PC-9 (cell line): ENCODE measurements at regions not wholly inside any gene's neighbourhood (a gene's known extent, or its start where the extent isn't known, plus 50 kb on each side); places are given as distances from the start of the nearest gene placed in this dataset.

Source experiments
- EZH2 ChIP-seq: fragments of 200-600 bp; sonication (generic); IDR thresholded peaks from 2 replicates; pipeline ENCODE4 v1.8.0; 2017; ENCODE audit warnings: antibody characterized with exemption, low read depth
- TF ChIP-seq, protein P1 (sequence below): fragments of 200-600 bp; sonication (generic); conservative IDR thresholded peaks from 2 replicates; pipeline ENCODE4 v1.6.1; 2017; ENCODE audit warnings: mixed run types, antibody characterized with exemption, mild to moderate bottlenecking, moderate library complexity

DNA sequence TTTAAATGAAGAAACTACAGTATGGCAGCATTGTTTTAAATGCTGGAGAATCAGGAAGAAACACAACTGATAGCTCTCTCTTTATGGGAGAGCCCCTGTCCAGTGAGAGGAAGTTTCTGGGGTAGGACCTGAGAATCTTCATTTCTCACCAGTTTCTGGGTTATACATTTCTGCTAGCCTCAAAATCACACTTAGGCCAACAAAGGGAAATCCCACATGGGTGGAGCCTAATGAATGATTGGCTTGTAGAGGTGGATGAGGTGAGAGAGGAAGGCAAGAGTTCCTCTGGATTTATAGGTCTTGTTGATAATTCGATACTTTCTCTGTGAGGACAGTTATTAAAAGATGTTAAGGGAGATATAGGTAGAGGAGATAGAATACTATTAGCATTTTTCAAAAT lies 1397.3 kb upstream of the TENM4 start:
- TF ChIP-seq, protein P1, sequence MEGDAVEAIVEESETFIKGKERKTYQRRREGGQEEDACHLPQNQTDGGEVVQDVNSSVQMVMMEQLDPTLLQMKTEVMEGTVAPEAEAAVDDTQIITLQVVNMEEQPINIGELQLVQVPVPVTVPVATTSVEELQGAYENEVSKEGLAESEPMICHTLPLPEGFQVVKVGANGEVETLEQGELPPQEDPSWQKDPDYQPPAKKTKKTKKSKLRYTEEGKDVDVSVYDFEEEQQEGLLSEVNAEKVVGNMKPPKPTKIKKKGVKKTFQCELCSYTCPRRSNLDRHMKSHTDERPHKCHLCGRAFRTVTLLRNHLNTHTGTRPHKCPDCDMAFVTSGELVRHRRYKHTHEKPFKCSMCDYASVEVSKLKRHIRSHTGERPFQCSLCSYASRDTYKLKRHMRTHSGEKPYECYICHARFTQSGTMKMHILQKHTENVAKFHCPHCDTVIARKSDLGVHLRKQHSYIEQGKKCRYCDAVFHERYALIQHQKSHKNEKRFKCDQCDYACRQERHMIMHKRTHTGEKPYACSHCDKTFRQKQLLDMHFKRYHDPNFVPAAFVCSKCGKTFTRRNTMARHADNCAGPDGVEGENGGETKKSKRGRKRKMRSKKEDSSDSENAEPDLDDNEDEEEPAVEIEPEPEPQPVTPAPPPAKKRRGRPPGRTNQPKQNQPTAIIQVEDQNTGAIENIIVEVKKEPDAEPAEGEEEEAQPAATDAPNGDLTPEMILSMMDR = no peak
- TF ChIP-seq EZH2 = no peak
